HL-60/S4 (cell line): ENCODE measurements at regions not wholly inside any gene's neighbourhood (a gene's known extent, or its start where the extent isn't known, plus 50 kb on each side); places are given as distances from the start of the nearest gene placed in this dataset.
"Not testable (repeated sequence)": the region's sequence is repeated elsewhere in the genome, so short reads cannot be mapped to it uniquely, and the experiment has no call there.

Experiments used
- in situ Hi-C: fragments of 300-500 bp; cut with MboI; formaldehyde crosslinking; loops from 2 replicates; pipeline ENCODE4 v1.14.3; 2022; ENCODE audit warnings: low sequenced_read_pairs

DNA sequence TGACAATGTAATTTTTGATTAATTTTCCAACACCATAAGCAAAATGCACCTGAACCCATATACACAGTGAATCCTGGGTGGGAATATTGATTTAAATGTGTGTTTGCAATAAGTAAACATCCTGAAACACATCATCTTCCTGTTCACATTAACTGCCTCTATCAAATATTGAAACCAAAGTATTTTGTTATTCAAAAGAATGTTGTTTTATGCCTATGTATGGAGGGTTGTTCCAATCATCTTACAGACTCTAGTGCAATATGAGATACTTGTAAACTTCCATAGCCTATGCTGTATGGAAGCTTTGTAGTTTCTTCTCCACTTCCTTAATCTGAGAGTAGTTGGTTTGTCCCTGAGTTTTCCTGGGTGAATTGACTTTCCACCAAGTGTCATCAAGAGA, 105.4 kb upstream of the SLC7A11 start:
- in situ Hi-C loops = no loop called here

DNA sequence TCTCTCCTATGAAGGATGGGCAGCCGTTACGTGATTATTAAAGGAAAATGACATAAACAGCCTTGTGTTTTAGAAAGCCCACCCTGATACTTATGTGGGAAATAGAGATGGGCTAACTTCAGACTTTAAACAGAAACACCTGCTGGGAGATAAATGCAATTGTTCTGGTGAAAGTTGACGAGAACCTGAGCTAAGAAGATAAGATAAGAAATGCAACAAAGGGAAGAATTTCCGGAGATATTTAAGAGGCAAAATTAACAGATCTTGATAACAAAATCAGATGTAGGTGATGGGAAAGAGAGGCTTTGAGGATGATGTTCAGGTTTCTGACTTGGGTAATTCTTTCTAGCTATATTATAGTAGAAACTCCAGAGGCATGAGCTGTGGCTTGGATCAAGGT, 102.7 kb upstream of the SLC7A11 start:
- in situ Hi-C loops = no loop called here

DNA sequence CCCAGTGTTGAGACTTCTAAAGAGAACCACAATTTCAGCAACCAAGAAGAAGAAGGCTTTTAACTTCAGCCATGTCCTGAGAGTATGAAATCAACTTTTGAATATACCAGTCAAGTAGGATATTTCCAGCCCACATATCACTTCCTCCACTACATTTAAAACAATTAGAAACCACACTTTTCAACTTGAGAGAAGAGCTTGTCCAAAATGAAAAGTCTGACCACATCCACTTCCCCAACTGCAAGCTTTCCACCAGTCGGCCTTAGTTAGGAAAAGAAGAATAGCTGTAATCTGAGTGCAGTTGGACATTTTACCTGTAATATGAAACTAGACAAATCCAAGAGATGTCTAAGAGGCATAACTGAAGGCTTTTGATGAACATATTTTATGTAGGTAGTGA, 101.9 kb upstream of the SLC7A11 start:
- in situ Hi-C loops = no loop called here

DNA sequence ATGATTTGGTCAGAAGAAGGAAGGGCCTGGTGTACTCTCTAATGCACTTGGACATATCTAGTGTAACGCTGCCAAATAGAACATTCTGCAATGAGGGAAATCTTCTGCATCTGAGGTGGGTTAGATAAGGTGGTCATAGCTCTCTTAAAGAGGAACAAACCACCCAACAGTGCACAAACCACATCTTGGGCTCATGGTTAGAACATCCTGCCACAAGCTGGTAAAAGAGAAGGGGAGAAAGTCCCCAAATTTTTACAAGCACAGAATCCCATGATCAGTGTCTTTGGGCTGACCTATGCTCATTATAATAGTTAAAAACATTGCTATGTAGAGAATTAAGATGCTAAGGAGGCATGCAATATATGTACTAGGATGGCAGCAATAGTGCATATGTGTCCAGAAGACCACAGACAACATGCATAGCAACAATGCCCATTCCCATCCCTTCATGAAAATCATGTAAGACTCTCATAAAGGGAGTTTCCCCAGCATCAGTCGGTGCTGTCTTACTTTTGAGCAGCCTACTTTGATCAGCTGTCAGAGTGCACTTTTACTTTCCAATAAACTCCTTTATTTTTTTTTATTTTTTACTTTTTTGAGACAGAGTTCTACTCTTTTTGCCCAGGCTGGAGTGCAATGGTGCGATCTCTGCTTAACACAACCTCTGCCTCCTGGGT, 99.7 kb upstream of the SLC7A11 start:
- in situ Hi-C loops = no loop called here

DNA sequence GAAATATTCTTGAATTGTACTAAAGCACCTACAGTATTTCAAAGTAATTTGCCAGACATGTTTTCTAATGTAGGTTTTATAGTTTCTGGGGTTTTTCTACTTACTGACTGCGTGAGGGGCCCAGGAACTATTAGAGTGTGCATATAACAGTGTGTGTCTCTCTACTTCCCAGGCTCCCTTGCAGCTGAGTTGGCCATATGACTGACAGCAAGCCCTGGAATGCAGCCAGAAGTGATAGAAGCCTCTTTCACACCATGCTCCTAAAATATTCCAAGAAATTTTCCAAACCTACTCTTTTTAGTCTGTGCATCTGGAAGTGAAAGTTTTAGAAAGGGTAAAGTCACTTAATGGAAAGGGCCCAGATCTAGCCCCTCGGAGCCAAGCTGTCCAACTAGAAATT, 96.7 kb upstream of the SLC7A11 start:
- in situ Hi-C loops = no loop called here

DNA sequence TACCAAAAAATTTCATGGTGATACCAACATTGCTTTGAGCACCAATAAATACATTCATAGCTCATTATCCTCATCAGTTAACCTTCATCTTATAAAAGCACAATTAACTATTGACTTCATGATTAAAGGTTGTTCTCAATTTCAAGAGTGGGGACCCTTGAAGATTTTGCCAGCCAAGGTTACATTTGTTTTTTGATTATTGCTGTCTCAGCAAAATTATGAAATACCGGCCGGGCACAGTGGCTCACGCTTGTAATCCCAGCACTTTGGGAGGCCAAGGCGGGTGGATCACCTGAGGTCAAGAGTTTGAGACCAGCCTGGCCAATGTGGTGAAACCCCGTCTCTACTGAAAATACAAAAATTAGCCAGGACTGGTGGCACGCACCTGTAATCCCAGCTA, 96.1 kb upstream of the SLC7A11 start:
- in situ Hi-C loops = not testable (repeated sequence)

DNA sequence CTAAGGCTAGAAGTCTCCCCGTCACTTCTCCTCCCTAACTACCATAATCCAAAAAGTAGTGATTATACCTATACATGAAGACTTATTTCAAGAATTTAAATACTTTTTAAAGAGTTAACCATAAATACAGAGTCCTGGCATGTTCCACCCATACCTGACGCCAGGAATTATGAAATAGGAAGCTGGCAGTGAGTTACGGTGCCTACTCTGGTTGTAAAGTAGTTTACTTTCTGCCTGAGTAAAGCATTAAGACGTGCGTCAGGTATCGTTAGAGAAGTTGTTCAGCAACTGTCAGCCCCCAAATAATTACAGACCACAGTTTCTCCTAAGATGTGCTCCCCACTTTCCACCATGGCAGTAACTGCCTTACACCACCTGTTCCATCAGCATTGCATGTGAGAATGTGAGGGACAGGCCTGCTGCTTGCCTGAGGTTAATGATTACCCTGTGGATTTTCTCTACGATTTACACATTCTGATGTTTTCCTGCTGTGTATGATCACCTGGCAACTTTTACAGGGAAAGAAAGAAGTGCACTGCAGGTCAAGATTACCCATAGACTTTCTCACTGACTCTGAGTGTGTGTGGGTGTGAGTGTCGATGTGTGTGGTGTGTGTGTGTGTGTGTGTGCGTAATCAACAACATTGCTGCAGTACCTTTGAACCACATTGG, 92.3 kb upstream of the SLC7A11 start:
- in situ Hi-C loops = no loop called here

DNA sequence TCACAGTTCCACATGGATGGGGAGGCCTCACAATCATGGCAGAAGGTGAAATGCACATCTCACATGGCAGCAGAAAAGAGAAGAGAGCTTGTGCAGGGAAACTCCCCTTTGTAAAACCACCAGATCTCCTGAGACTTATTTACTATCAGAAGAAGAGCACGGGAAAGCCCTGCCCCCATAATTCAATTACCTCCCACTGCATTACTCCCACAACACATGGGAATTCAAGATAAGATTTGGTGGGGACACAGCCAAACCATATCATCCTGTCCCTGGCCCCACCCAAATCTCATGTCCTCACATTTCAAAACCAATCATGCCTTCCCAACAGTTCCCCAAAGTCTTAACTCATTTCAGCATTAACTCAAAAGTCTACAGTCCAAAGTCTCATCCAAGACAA, 90.3 kb upstream of the SLC7A11 start:
- in situ Hi-C loops = not testable (repeated sequence)

DNA sequence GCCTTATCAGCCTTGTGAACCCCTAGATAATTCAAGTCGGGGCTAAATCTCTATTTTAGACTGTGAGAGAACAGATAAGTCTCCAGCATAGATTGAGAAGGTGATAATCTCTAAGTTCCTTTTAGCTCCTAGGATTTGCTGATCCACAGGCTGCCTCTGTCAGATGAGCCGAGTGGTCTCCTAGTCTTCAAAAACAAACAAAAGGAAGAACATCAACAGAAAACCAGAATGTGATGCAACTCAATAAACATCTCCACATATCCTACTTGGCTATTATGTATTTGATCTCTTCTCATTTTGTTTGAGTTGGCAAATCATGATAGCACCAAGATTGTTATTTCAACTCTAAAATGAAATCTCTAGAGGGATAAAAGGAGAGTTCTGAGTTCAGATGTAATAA, 88.4 kb upstream of the SLC7A11 start:
- in situ Hi-C loops = no loop called here

DNA sequence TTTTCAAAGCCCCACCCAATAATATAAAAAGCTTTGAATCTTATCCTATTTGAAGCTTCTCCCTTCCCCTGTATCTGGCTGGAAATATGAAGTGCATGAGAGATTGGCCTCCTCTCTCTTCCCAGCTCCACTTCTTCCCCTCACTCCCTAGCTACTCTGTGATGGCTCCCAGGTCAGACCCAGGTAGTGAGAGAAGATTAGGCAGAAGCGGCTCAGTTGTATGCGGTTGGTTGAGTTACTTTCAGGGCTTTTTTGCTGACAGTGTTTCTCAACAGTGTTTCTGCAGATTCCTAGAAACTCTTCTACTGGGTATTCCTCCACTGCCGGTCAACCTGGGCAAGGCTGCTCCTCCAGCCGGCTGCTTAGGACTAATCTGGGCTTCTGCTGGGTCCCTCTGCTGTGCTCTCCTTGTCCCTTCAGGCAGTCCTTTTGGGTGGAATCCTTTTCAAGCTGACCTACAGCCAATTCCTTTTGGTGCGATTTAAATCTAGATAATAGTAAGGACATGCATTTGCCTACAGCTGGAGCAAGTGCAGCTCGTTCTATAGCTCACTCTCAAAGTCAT, 87.4 kb upstream of the SLC7A11 start:
- in situ Hi-C loops = no loop called here

DNA sequence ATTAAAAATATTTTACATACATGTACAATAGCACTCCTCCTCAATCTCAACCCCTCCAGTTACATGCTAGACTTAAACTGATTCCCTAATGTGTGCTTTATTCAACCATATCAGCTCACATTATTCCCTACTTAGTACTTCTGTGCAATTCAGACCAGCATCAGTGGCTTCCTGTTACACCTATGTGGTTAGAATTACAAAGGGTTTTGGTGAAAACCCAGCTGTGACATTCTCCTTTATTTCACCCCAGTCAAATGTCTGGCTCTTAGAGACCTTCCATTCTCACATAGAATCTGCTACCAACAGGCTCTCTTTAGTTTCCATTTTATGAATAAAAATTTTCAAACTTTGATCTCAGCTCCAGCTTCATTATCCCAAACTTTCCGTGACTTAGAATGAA, 85.2 kb upstream of the SLC7A11 start:
- in situ Hi-C loops = no loop called here

DNA sequence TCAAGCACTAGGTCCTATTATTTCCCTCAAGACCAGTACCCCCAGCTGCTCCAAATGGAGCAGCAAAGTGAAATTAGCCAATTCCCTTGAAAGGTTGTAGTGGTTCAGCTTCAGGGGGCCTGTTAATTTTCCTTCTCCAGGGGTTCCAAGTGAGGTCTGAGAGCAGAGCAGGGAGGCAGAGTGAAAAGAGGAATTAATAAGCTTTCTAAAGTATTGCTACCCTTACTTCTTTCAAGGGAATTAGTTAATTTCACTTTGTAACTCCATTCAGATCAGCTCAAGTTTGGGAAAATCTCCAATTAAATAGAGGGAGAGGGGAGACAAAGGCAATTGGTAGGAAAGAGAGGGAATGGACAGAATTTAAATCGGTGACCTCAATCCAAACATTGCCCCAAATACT, 78.7 kb upstream of the SLC7A11 start:
- in situ Hi-C loops = no loop called here

DNA sequence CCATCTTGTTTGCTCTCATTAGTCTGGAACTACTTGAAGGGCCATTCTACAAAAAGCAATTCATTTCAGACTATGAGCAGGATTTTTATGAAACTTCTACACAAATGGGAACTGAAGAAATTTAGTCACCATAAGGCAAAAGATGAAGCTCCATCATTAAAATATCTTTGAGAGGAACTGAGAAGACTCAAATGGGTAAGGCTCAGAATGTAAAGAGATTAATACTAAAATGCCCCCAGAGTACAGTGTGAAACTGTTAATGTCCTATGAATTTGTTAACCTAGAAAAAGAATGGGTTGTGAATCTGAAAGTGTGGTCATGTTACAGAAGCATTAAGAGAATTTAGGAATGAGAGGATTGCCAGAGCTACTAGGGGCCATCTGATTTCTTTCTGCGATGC, 77.9 kb upstream of the SLC7A11 start:
- in situ Hi-C loops = no loop called here

DNA sequence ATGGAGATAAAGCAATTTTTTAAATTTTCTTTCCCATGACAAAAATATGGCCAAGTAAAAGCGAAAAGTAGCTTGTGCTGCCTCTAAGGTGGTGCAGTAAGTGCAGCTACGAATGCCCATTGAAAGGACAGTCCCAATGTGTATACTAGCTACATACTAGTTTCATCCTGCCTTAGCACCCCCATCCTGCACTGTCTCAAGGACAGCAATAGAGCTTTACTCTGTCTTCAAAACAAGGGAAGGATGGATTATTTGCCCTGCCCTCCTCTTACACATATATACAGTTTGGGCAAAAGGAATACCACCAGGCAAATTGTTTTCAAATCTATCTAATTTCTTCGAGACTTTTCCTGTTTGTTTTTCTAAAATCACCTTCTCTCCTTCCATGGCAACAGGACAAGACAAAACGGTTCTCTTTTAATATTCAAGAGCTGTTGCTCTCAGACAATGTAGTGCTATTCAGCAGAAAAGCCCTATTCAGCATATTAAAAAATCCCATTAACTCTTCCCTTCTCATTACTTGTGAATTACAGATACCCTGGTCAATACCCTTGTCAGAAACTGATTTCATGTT, 75.1 kb upstream of the SLC7A11 start:
- in situ Hi-C loops = no loop called here

DNA sequence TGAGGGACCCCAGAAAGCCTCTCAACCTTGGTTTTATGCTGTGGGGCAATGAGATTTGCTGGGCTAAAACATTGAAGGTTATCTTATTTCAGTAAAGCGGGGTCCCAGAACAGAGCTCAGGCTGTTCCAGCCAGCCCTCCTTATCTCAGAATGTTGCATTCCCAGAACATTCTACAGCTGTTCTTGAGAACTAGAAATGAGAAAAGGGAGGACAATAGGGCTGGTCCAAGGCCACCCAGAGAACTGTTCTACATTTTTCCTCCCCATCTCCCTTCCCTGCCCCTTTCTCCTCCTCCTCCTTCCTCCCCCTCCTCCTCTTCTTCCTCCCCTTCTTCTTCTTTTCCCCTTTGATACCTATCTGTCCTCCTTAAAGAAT, 70.4 kb upstream of the SLC7A11 start:
- in situ Hi-C loops = no loop called here

DNA sequence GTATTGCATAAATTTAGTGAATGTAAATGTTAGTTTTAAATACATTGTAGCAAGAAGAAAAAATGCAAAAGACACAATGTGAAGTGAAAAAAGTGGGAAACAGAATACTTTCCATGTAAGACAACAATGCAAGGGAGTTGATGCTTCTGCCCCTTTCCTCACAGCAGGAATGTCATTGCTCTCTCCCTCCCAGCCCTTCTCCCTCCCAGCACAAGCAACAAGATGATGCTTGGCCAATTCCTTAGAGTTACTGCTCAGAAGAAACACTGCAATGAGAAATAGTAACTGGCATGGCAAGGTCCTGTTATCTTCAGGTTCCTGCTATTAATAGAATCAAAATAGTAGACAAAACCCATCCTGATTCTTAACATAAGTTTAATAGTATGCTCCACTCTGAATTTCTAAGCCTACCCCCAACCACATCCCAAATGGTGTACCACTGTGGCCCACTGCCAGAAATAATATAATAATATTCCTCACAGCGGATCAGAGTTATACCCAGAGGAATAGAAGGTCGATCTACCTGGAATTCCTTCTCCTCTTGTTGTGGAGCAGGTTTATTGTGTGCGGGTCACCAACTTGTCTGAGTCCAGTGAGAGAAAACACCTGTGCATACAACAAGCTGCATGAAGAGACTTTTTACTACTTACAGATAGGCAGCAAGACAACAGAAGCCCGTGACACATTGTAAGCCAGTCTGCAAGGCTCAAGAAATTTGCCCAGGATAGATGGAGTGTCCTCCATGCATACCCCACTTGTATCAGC, 69.8 kb upstream of the SLC7A11 start:
- in situ Hi-C loops = no loop called here

DNA sequence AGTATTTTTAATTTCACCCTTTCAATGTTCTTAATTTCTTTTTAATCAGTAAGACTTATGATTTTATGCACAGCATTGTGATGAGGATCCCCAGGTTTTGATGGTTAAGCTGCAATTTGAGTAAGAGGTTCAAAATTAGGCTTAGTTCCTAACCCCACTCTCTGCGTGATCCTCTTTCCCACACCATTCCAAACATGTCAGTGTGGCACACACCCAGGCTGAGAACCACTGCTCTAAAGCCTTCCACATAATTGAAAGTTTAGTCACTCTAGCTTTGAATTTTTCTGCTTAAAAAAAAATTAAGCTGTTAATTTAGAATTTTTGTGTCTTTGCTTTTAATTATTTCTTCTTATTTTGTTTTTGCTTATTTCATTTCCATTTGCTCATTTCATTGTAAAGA, 68.8 kb upstream of the SLC7A11 start:
- in situ Hi-C loops = no loop called here

DNA sequence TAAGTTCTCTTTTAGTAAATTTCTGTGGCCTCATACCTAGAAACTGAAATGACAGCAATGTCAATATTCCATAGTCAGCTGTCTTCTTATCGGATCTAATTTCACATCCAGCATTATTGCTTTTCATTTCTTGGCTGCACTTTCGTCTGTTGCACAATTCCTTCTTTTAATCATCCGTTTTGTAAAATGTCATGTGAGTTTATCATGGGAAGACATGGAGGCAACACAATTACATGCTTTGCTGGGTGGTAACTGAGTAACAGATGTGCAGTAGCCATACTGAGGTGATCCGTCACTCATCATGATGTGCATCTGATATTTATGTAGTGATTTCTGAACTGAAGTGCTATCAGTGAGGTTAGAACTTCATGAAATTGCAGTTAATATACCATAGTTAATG, 68.3 kb upstream of the SLC7A11 start:
- in situ Hi-C loops = no loop called here

DNA sequence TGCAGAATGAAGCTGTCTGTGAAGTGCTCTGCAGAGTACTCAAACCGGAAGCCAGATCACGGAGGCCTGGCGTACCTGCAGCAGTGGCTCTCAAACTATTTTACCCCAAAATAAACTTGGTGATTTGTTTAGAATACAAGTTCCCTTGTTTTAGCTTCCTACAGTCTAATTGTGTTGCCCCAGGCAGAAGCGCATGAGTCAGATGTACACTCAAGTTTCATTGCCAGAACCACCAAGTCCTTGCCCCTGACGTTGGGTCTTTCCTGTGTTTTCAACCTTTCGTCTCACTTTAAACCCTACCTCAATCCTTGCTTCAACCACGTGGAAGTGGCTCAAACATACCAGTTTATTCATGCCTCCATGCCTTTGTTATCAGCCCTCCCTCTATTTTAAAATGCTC, 66.2 kb upstream of the SLC7A11 start:
- in situ Hi-C loops = no loop called here

DNA sequence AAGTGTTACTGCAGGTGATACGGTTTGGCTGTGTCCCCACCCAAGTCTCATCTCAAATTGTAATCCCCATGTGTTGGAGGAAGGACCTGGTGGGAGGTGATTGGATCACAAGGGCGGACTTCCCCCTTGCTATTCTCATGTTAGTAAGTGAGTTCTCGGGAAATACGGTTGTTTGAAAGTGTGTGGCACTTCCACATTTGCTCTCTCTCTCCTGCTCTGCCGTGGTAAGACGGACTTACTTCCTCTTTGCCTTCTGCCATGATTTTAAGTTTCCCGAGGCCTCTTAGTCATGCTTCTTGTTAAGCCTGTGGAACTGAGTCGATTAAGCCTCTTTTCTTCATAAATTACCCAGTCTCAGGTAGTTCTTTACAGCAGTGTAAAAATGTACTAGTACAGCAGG, 65.2 kb upstream of the SLC7A11 start:
- in situ Hi-C loops = no loop called here

DNA sequence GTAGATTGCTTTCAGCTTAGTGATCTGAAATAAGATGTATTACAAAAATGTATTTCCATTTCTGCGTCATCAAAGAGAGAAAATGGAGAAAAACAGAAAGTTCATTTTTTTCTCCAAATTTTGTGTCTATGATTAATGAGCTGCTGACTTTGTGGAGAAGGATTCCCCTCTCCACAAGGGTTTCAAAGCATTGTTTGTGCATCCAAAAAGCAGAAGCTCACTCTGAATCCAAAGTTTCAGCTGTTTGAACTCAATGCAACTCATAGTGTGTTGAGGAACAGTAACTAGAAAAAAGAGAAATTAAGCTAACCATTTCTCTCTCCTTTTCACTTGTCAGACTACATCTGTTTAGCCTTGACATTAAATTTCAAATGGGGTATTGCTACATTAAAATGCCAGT, 62.9 kb upstream of the SLC7A11 start:
- in situ Hi-C loops = no loop called here

DNA sequence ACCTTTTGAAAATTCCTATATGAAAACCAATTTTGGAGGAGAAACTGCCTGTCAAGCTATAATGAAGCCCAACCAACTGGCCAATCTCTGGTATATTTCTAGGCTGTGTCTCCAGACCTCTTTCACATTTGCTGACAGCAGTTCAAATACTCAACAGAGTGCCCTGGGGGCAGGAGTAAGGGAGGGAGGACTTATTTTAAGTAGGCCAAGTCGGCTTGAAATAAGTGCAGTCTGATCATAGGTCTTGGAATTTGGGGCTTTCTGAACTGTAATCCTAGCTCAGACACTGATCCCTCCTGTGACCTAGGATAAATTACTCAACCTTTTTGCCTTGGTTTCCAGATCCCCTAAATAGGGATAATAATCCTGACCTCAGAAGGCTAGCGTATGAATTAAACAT, 59.4 kb upstream of the SLC7A11 start:
- in situ Hi-C loops = no loop called here
